ENCODE measurements at regions not wholly inside any gene's neighbourhood (a gene's known extent, or its start where the extent isn't known, plus 50 kb on each side); places are given as distances from the start of the nearest gene placed in this dataset.

GRCh38 chr14:98571104-98571503, 700.9 kb downstream of the BCL11B start:
- no peak for TF ChIP-seq CTCF (IDR thresholded peaks at IDR 0.05; ENCODE audit: unreplicated experiment)
- H3K4me1 Mint-ChIP-seq (ENCODE audit: unreplicated experiment), result no peaks in the 10 kb centered on the region
- no peaks in the 10 kb centered on the region for H3K36me3 Mint-ChIP-seq (ENCODE audit: low read depth, unreplicated experiment)

GRCh38 chr14:98573082-98573481, 698.9 kb downstream of the BCL11B start:
- TF ChIP-seq CTCF (IDR thresholded peaks at IDR 0.05; ENCODE audit: unreplicated experiment), result no peak
- Mint-ChIP-seq H3K4me1 (ENCODE audit: unreplicated experiment) (no peaks in the 10 kb centered on the region), H3K4me3 (ENCODE audit: unreplicated experiment) (no peak overlapping the region), H3K36me3 (ENCODE audit: low read depth, unreplicated experiment) (no peaks in the 10 kb centered on the region), H3K27me3 (ENCODE audit: unreplicated experiment) (no peaks in the 10 kb centered on the region), H3K9me3 (ENCODE audit: unreplicated experiment) (no peaks in the 10 kb centered on the region), H3K27ac (ENCODE audit: unreplicated experiment) (no peak overlapping the region)
- no peak for DNase-seq (ENCODE audit: low spot score)

More at GRCh38 chr14:98571104-98571503, 700.9 kb downstream of the BCL11B start:
- no peaks in the 10 kb centered on the region for H3K9me3 Mint-ChIP-seq (ENCODE audit: unreplicated experiment)
- H3K27ac Mint-ChIP-seq (ENCODE audit: unreplicated experiment), result no peak overlapping the region
- peaks cover 1% of the 10 kb centered on the region for H3K27me3 Mint-ChIP-seq (ENCODE audit: unreplicated experiment)
- H3K4me3 Mint-ChIP-seq (ENCODE audit: unreplicated experiment), result no peak overlapping the region
- DNase-seq (ENCODE audit: low spot score), result no peak

GRCh38 chr14:98576463-98576862, 695.5 kb downstream of the BCL11B start:
- H3K9me3 Mint-ChIP-seq (ENCODE audit: unreplicated experiment), result no peaks in the 10 kb centered on the region
- TF ChIP-seq CTCF (IDR thresholded peaks at IDR 0.05; ENCODE audit: unreplicated experiment), result no peak
- no peaks in the 10 kb centered on the region for H3K36me3 Mint-ChIP-seq (ENCODE audit: low read depth, unreplicated experiment)
- H3K27ac Mint-ChIP-seq (ENCODE audit: unreplicated experiment), result no peak overlapping the region
- H3K27me3 Mint-ChIP-seq (ENCODE audit: unreplicated experiment), result peaks cover 1% of the 10 kb centered on the region
- no peak overlapping the region for H3K4me3 Mint-ChIP-seq (ENCODE audit: unreplicated experiment)
- DNase-seq (ENCODE audit: low spot score), result no peak
- H3K4me1 Mint-ChIP-seq (ENCODE audit: unreplicated experiment), result no peaks in the 10 kb centered on the region

- DNase-seq (ENCODE audit: low spot score), result no peak
- no peak overlapping the region for H3K4me3 Mint-ChIP-seq (ENCODE audit: unreplicated experiment)
- no peak for TF ChIP-seq CTCF (IDR thresholded peaks at IDR 0.05; ENCODE audit: unreplicated experiment)
- no peaks in the 10 kb centered on the region for H3K4me1 Mint-ChIP-seq (ENCODE audit: unreplicated experiment)
- no peak overlapping the region for H3K27ac Mint-ChIP-seq (ENCODE audit: unreplicated experiment)
- H3K9me3 Mint-ChIP-seq (ENCODE audit: unreplicated experiment), result no peaks in the 10 kb centered on the region
- peaks cover 1% of the 10 kb centered on the region for H3K27me3 Mint-ChIP-seq (ENCODE audit: unreplicated experiment)
- no peaks in the 10 kb centered on the region for H3K36me3 Mint-ChIP-seq (ENCODE audit: low read depth, unreplicated experiment)
These were observed 693.8 kb downstream of the BCL11B start for GRCh38 chr14:98578204-98578603.

- H3K4me3 Mint-ChIP-seq (ENCODE audit: unreplicated experiment), result no peak overlapping the region
- no peaks in the 10 kb centered on the region for H3K4me1 Mint-ChIP-seq (ENCODE audit: unreplicated experiment)
- no peak for DNase-seq (ENCODE audit: low spot score)
- no peak overlapping the region for H3K27ac Mint-ChIP-seq (ENCODE audit: unreplicated experiment)
- TF ChIP-seq CTCF (IDR thresholded peaks at IDR 0.05; ENCODE audit: unreplicated experiment), result no peak
- peaks cover 4% of the 10 kb centered on the region for H3K27me3 Mint-ChIP-seq (ENCODE audit: unreplicated experiment)
- H3K9me3 Mint-ChIP-seq (ENCODE audit: unreplicated experiment), result no peaks in the 10 kb centered on the region
- H3K36me3 Mint-ChIP-seq (ENCODE audit: low read depth, unreplicated experiment), result no peaks in the 10 kb centered on the region
These were observed 692.9 kb downstream of the BCL11B start for GRCh38 chr14:98579140-98579539.
